ENCODE measurements at regions not wholly inside any gene's neighbourhood (a gene's known extent, or its start where the extent isn't known, plus 50 kb on each side); places are given as distances from the start of the nearest gene placed in this dataset.

DNA sequence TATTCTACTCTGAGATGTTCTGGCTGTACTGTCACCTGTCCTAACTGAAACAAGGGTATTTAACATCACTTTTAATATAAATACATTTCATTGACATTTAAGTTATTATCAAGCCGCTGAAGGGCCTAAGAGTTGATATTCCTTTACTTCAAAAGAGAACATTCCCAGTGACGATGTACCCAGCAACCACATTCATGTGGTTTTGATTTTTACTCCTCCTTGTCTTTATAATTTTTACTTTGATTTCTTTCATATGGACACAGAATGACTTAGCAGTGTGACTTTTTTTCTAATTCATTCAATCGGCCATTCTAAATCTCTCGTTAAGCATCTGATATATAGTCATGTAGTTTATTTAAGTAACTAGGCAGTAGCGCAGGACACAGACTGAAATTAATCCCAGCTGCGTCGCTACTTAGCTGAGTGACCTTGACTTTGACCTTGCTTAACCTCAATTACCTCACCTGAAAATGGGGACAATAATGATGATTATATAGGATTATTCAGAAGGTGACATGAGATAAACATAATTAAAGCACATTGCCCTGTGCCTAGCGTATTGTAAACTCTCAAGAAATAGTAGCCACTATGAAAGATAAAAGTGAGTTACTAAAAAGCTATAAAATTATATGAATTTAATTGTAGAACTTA is 476.6 kb downstream of the SETD4 start:
- peaks cover 15 to 62% of the 10 kb centered on the region in 2 donors for H3K27me3 Mint-ChIP-seq (ENCODE audit: low read depth in 2 of 2)
- H3K36me3 Mint-ChIP-seq = no peaks in the 10 kb centered on the region
- TF ChIP-seq, protein P1, sequence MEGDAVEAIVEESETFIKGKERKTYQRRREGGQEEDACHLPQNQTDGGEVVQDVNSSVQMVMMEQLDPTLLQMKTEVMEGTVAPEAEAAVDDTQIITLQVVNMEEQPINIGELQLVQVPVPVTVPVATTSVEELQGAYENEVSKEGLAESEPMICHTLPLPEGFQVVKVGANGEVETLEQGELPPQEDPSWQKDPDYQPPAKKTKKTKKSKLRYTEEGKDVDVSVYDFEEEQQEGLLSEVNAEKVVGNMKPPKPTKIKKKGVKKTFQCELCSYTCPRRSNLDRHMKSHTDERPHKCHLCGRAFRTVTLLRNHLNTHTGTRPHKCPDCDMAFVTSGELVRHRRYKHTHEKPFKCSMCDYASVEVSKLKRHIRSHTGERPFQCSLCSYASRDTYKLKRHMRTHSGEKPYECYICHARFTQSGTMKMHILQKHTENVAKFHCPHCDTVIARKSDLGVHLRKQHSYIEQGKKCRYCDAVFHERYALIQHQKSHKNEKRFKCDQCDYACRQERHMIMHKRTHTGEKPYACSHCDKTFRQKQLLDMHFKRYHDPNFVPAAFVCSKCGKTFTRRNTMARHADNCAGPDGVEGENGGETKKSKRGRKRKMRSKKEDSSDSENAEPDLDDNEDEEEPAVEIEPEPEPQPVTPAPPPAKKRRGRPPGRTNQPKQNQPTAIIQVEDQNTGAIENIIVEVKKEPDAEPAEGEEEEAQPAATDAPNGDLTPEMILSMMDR (IDR thresholded peaks at IDR 0.05) = no peak
- H3K27ac Mint-ChIP-seq = no peak overlapping the region
- Histone ChIP-seq H3K36me3 (ENCODE audit: control insufficient read depth, insufficient read depth, low read length) (no peaks in the 10 kb centered on the region), H3K9me3 (ENCODE audit: control insufficient read depth, insufficient read depth, low read length) (no peaks in the 10 kb centered on the region), H3K4me1 (ENCODE audit: control insufficient read depth, insufficient read depth, low read length) (no peaks in the 10 kb centered on the region), H3K4me3 (ENCODE audit: low read length) (no peak overlapping the region), H3K27me3 (ENCODE audit: control insufficient read depth, insufficient read depth, low read length) (no peaks in the 10 kb centered on the region), H3K27ac (ENCODE audit: low read length) (no peak overlapping the region)
- WGBS (ENCODE audit: insufficient coverage) = 100% methylated on average over 7 of the region's 8 CpGs
- no peak for DNase-seq
- H3K4me1 Mint-ChIP-seq = no peaks in the 10 kb centered on the region
- ATAC-seq = no peak
- intact Hi-C loops (cut with micrococcal nuclease) = no loop called here
- no peak overlapping the region for H3K4me3 Mint-ChIP-seq
- no peaks in the 10 kb centered on the region for H3K9me3 Mint-ChIP-seq

- no peak overlapping the region for H3K4me3 ChIP-seq (ENCODE audit: low read length)
- H3K36me3 ChIP-seq (ENCODE audit: control insufficient read depth, insufficient read depth, low read length) = no peaks in the 10 kb centered on the region
- H3K9me3 ChIP-seq (ENCODE audit: control insufficient read depth, insufficient read depth, low read length) = no peaks in the 10 kb centered on the region
- H3K9me3 Mint-ChIP-seq = no peaks in the 10 kb centered on the region
- H3K27ac Mint-ChIP-seq = no peak overlapping the region
- no peak overlapping the region for H3K27ac ChIP-seq (ENCODE audit: low read length)
- H3K4me1 Mint-ChIP-seq = no peaks in the 10 kb centered on the region
- intact Hi-C loops (cut with micrococcal nuclease) = no loop called here
- H3K4me3 Mint-ChIP-seq = no peak overlapping the region
- TF ChIP-seq, protein P1 (IDR thresholded peaks at IDR 0.05) = no peak
- H3K36me3 Mint-ChIP-seq = no peaks in the 10 kb centered on the region
- ATAC-seq = no peak
- DNase-seq = no peak
- no peaks in the 10 kb centered on the region for H3K27me3 ChIP-seq (ENCODE audit: control insufficient read depth, insufficient read depth, low read length)
- 60% methylated on average over 1 of the region's 1 CpG for WGBS (ENCODE audit: insufficient coverage)
- H3K4me1 ChIP-seq (ENCODE audit: control insufficient read depth, insufficient read depth, low read length) = no peaks in the 10 kb centered on the region
- H3K27me3 Mint-ChIP-seq (ENCODE audit: low read depth in 2 of 2) = peaks cover 14 to 63% of the 10 kb centered on the region in 2 donors
Observed at GRCh38 chr21:35582731-35583130, 477.6 kb downstream of the SETD4 start.

DNA sequence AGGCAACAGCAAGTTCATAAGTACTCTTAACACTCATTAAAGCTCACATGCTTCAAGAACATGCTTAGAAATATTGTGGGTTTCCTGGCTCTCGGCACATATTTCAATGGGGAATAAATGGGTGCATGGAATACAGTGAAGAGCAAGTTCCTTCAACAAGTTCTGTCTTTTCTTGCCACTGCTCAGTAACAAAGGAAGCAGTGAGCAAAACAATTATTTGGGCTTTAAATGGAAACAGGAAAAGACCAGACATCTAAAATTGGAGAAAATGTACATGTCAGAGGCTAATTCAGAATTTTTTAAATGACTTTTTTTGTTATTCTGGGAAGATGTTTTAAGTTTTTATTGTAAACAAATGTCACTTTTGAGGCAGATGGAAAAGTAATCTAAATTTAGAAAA is 478.7 kb downstream of the SETD4 start:
- H3K27ac ChIP-seq (ENCODE audit: low read length) = no peak overlapping the region
- H3K27me3 ChIP-seq (ENCODE audit: control insufficient read depth, insufficient read depth, low read length) = no peaks in the 10 kb centered on the region
- Mint-ChIP-seq H3K4me3 (no peak overlapping the region), H3K4me1 (no peaks in the 10 kb centered on the region), H3K36me3 (no peaks in the 10 kb centered on the region), H3K27ac (no peak overlapping the region), H3K9me3 (no peaks in the 10 kb centered on the region), H3K27me3 (ENCODE audit: low read depth in 2 of 2) (peaks cover 14 to 60% of the 10 kb centered on the region in 2 donors)
- no peaks in the 10 kb centered on the region for H3K36me3 ChIP-seq (ENCODE audit: control insufficient read depth, insufficient read depth, low read length)
- no peaks in the 10 kb centered on the region for H3K4me1 ChIP-seq (ENCODE audit: control insufficient read depth, insufficient read depth, low read length)
- H3K4me3 ChIP-seq (ENCODE audit: low read length) = no peak overlapping the region
- intact Hi-C loops (cut with micrococcal nuclease) = no loop called here
- H3K9me3 ChIP-seq (ENCODE audit: control insufficient read depth, insufficient read depth, low read length) = no peaks in the 10 kb centered on the region
- TF ChIP-seq, protein P1 (IDR thresholded peaks at IDR 0.05) = no peak
- DNase-seq (no peak), ATAC-seq (no peak)
- WGBS (ENCODE audit: insufficient coverage) = 71% methylated on average over 1 of the region's 1 CpG

Data from natural killer cell (primary cell).